Muscle of leg (tissue), 3 donors: ENCODE measurements at regions not wholly inside any gene's neighbourhood (a gene's known extent, or its start where the extent isn't known, plus 50 kb on each side); places are given as distances from the start of the nearest gene placed in this dataset.
"Not testable (repeated sequence)": the region's sequence is repeated elsewhere in the genome, so short reads cannot be mapped to it uniquely, and the experiment has no call there.

ENCODE experiments used
- DNase-seq: peaks from one replicate; pipeline ENCODE4 v3.0.0; 2013
- H3K27ac ChIP-seq: one replicate; pipeline ENCODE4 v1.5.1; 2013; ENCODE audit warnings: mild to moderate bottlenecking, low read length, control low read depth
- H3K27me3 ChIP-seq: one replicate; pipeline ENCODE4 v1.6.1; 2013; ENCODE audit warnings: low read length; ENCODE audit not compliant: control insufficient read depth, insufficient read depth
- H3K36me3 ChIP-seq: one replicate; pipeline ENCODE4 v1.6.1; 2013; ENCODE audit warnings: low read length; ENCODE audit not compliant: control insufficient read depth, insufficient read depth
- H3K4me1 ChIP-seq: one replicate; pipeline ENCODE4 v1.6.1; 2013; ENCODE audit warnings: low read length; ENCODE audit not compliant: control insufficient read depth, insufficient read depth
- H3K4me3 ChIP-seq: one replicate; pipeline ENCODE4 v1.5.1; 2013; ENCODE audit warnings: low read length, control low read depth
- H3K9me3 ChIP-seq: replicated peaks from 2 replicates; pipeline ENCODE4 v1.6.1; 2013; ENCODE audit warnings: low read depth, low read length; ENCODE audit not compliant: control insufficient read depth
- WGBS: methylation state at CpG from one replicate; pipeline ENCODE4 v1.1.5; 2013; ENCODE audit warnings: missing lambda C conversion rate; ENCODE audit not compliant: insufficient coverage; 5-methylcytosine and 5-hydroxymethylcytosine counted together

GRCh38 chr9:41789387-41789786, 339.8 kb downstream of the CNTNAP3B start:
- not testable (repeated sequence) for H3K4me3 ChIP-seq, H3K36me3 ChIP-seq, DNase-seq, H3K4me1 ChIP-seq, H3K27me3 ChIP-seq, H3K9me3 ChIP-seq, H3K27ac ChIP-seq
- no CpG with 5 or more reads among the region's 4 CpGs for WGBS

- H3K27me3 ChIP-seq, H3K4me3 ChIP-seq, DNase-seq, H3K36me3 ChIP-seq, H3K9me3 ChIP-seq, H3K27ac ChIP-seq, H3K4me1 ChIP-seq: not testable (repeated sequence)
- WGBS = no CpG with 5 or more reads among the region's 1 CpG
Measured at GRCh38 chr9:41787951-41788350, 341.3 kb downstream of the CNTNAP3B start.

- not testable (repeated sequence) for H3K27ac ChIP-seq, H3K9me3 ChIP-seq, H3K4me3 ChIP-seq, DNase-seq, H3K27me3 ChIP-seq, H3K36me3 ChIP-seq, H3K4me1 ChIP-seq
- no CpG with 5 or more reads among the region's 3 CpGs for WGBS
Measured at GRCh38 chr9:41787270-41787669, 342.0 kb downstream of the CNTNAP3B start.

GRCh38 chr9:41784006-41784405, 345.2 kb downstream of the CNTNAP3B start:
- not testable (repeated sequence) for DNase-seq, H3K9me3 ChIP-seq, H3K4me3 ChIP-seq, H3K27ac ChIP-seq, H3K36me3 ChIP-seq, H3K27me3 ChIP-seq, H3K4me1 ChIP-seq
- 95% methylated on average over 6 of the region's 9 CpGs for WGBS

GRCh38 chr9:41783070-41783810, 346.0 kb downstream of the CNTNAP3B start:
- H3K4me1 ChIP-seq, H3K9me3 ChIP-seq, H3K36me3 ChIP-seq, H3K4me3 ChIP-seq, DNase-seq, H3K27ac ChIP-seq, H3K27me3 ChIP-seq: not testable (repeated sequence)
- WGBS = no CpG with 5 or more reads among the region's 29 CpGs

GRCh38 chr9:41781899-41782298, 347.3 kb downstream of the CNTNAP3B start:
- H3K4me1 ChIP-seq, DNase-seq: not testable (repeated sequence)
- 96% methylated on average over 2 of the region's 2 CpGs for WGBS

GRCh38 chr9:41779897-41780406, 349.3 kb downstream of the CNTNAP3B start:
- H3K36me3 ChIP-seq, H3K27me3 ChIP-seq, H3K4me3 ChIP-seq, H3K27ac ChIP-seq, H3K4me1 ChIP-seq, H3K9me3 ChIP-seq: not testable (repeated sequence)
- DNase-seq = peak; percentile 3
- WGBS = no CpG with 5 or more reads among the region's 17 CpGs

More at GRCh38 chr9:41781899-41782298, 347.3 kb downstream of the CNTNAP3B start:
- H3K27me3 ChIP-seq, H3K27ac ChIP-seq, H3K4me3 ChIP-seq, H3K36me3 ChIP-seq, H3K9me3 ChIP-seq: not testable (repeated sequence)

- DNase-seq, H3K4me1 ChIP-seq, H3K36me3 ChIP-seq, H3K4me3 ChIP-seq, H3K9me3 ChIP-seq, H3K27ac ChIP-seq, H3K27me3 ChIP-seq: not testable (repeated sequence)
- 85% methylated on average over 6 of the region's 15 CpGs for WGBS
Measured at GRCh38 chr9:41779192-41779591, 350.0 kb downstream of the CNTNAP3B start.

- not testable (repeated sequence) for H3K27ac ChIP-seq, H3K36me3 ChIP-seq, H3K27me3 ChIP-seq
Measured at GRCh38 chr9:41778535-41779071, 350.6 kb downstream of the CNTNAP3B start.

GRCh38 chr9:41777536-41777935, 351.7 kb downstream of the CNTNAP3B start:
- DNase-seq, H3K27me3 ChIP-seq, H3K27ac ChIP-seq, H3K4me3 ChIP-seq, H3K9me3 ChIP-seq, H3K4me1 ChIP-seq, H3K36me3 ChIP-seq: not testable (repeated sequence)
- no CpG with 5 or more reads among the region's 10 CpGs for WGBS

More at GRCh38 chr9:41778535-41779071, 350.6 kb downstream of the CNTNAP3B start:
- not testable (repeated sequence) for H3K4me3 ChIP-seq, H3K9me3 ChIP-seq, H3K4me1 ChIP-seq, DNase-seq
- 91% methylated on average over 14 of the region's 38 CpGs for WGBS
